ENCODE measurements at regions not wholly inside any gene's neighbourhood (a gene's known extent, or its start where the extent isn't known, plus 50 kb on each side); places are given as distances from the start of the nearest gene placed in this dataset.
"Not testable (repeated sequence)": the region's sequence is repeated elsewhere in the genome, so short reads cannot be mapped to it uniquely, and the experiment has no call there.

GRCh38 chr7:4527988-4528636 lies 154.0 kb upstream of the FOXK1 start:
- no peak for DNase-seq (ENCODE audit: low read depth in 6 of 9, low spot score in 9 of 9)
- Histone ChIP-seq H3K4me1 (ENCODE audit: control insufficient read depth in 2 of 2, insufficient read depth in 2 of 2, low read length in 2 of 2) (no peaks in the 10 kb centered on the region), H3K27me3 (ENCODE audit: control insufficient read depth in 2 of 2, insufficient read depth in 1 of 2, low read length in 1 of 2) (no peaks in the 10 kb centered on the region), H3K36me3 (ENCODE audit: control insufficient read depth in 2 of 2, insufficient read depth in 2 of 2, low read length in 1 of 2) (no peaks in the 10 kb centered on the region), H3K9me3 (ENCODE audit: control insufficient read depth in 2 of 2, insufficient read depth in 1 of 2, low read length in 1 of 2) (no peaks in the 10 kb centered on the region), H3K27ac (ENCODE audit: low read depth in 1 of 2, low read length in 1 of 2) (no peak overlapping the region), H3K4me3 (ENCODE audit: low read length in 2 of 2) (no peak overlapping the region)
- 89% methylated on average over 8 of the region's 8 CpGs for WGBS

- Histone ChIP-seq H3K27me3 (ENCODE audit: control insufficient read depth in 2 of 2, insufficient read depth in 1 of 2, low read length in 1 of 2) (no peaks in the 10 kb centered on the region), H3K36me3 (ENCODE audit: control insufficient read depth in 2 of 2, insufficient read depth in 2 of 2, low read length in 1 of 2) (no peaks in the 10 kb centered on the region), H3K27ac (ENCODE audit: low read depth in 1 of 2, low read length in 1 of 2) (no peak overlapping the region), H3K4me3 (ENCODE audit: low read length in 2 of 2) (no peak overlapping the region), H3K9me3 (ENCODE audit: control insufficient read depth in 2 of 2, insufficient read depth in 1 of 2, low read length in 1 of 2) (no peaks in the 10 kb centered on the region), H3K4me1 (ENCODE audit: control insufficient read depth in 2 of 2, insufficient read depth in 2 of 2, low read length in 2 of 2) (no peaks in the 10 kb centered on the region)
- DNase-seq (ENCODE audit: low read depth in 6 of 9, low spot score in 9 of 9) = no peak
- 72% methylated on average over 7 of the region's 7 CpGs for WGBS
Observed at GRCh38 chr7:4531236-4531635, 150.9 kb upstream of the FOXK1 start.

- 91% methylated on average over 12 of the region's 12 CpGs for WGBS
- not testable (repeated sequence) for DNase-seq (ENCODE audit: low read depth in 6 of 9, low spot score in 9 of 9); H3K36me3 ChIP-seq (ENCODE audit: control insufficient read depth in 2 of 2, insufficient read depth in 2 of 2, low read length in 1 of 2)
Observed at GRCh38 chr7:4533339-4533738, 148.8 kb upstream of the FOXK1 start.

GRCh38 chr7:4549681-4550080 lies 132.4 kb upstream of the FOXK1 start:
- H3K9me3 ChIP-seq (ENCODE audit: control insufficient read depth in 2 of 2, insufficient read depth in 1 of 2, low read length in 1 of 2) = peaks cover 0 to 3% of the 10 kb centered on the region in 2 donors
- H3K27ac ChIP-seq (ENCODE audit: low read depth in 1 of 2, low read length in 1 of 2) = no peak overlapping the region
- WGBS = 59% methylated on average over 1 of the region's 1 CpG
- H3K4me3 ChIP-seq (ENCODE audit: low read length in 2 of 2) = no peak overlapping the region
- H3K36me3 ChIP-seq (ENCODE audit: control insufficient read depth in 2 of 2, insufficient read depth in 2 of 2, low read length in 1 of 2) = no peaks in the 10 kb centered on the region
- H3K4me1 ChIP-seq (ENCODE audit: control insufficient read depth in 2 of 2, insufficient read depth in 2 of 2, low read length in 2 of 2) = no peaks in the 10 kb centered on the region
- no peak for DNase-seq (ENCODE audit: low read depth in 6 of 9, low spot score in 9 of 9)
- no peaks in the 10 kb centered on the region for H3K27me3 ChIP-seq (ENCODE audit: control insufficient read depth in 2 of 2, insufficient read depth in 1 of 2, low read length in 1 of 2)

More at GRCh38 chr7:4533339-4533738, 148.8 kb upstream of the FOXK1 start:
- not testable (repeated sequence) for H3K4me1 ChIP-seq (ENCODE audit: control insufficient read depth in 2 of 2, insufficient read depth in 2 of 2, low read length in 2 of 2); H3K27me3 ChIP-seq (ENCODE audit: control insufficient read depth in 2 of 2, insufficient read depth in 1 of 2, low read length in 1 of 2); H3K27ac ChIP-seq (ENCODE audit: low read depth in 1 of 2, low read length in 1 of 2); H3K9me3 ChIP-seq (ENCODE audit: control insufficient read depth in 2 of 2, insufficient read depth in 1 of 2, low read length in 1 of 2); H3K4me3 ChIP-seq (ENCODE audit: low read length in 2 of 2)

GRCh38 chr7:4550117-4550516 lies 132.0 kb upstream of the FOXK1 start:
- Histone ChIP-seq H3K27me3 (ENCODE audit: control insufficient read depth in 2 of 2, insufficient read depth in 1 of 2, low read length in 1 of 2) (no peaks in the 10 kb centered on the region), H3K4me1 (ENCODE audit: control insufficient read depth in 2 of 2, insufficient read depth in 2 of 2, low read length in 2 of 2) (no peaks in the 10 kb centered on the region), H3K9me3 (ENCODE audit: control insufficient read depth in 2 of 2, insufficient read depth in 1 of 2, low read length in 1 of 2) (peaks cover 0 to 3% of the 10 kb centered on the region in 2 donors), H3K36me3 (ENCODE audit: control insufficient read depth in 2 of 2, insufficient read depth in 2 of 2, low read length in 1 of 2) (no peaks in the 10 kb centered on the region), H3K27ac (ENCODE audit: low read depth in 1 of 2, low read length in 1 of 2) (no peak overlapping the region), H3K4me3 (ENCODE audit: low read length in 2 of 2) (no peak overlapping the region)
- no peak for DNase-seq (ENCODE audit: low read depth in 6 of 9, low spot score in 9 of 9)
- WGBS = 45% methylated on average over 1 of the region's 1 CpG

- no peak for DNase-seq (ENCODE audit: low read depth in 6 of 9, low spot score in 9 of 9)
- Histone ChIP-seq H3K4me1 (ENCODE audit: control insufficient read depth in 2 of 2, insufficient read depth in 2 of 2, low read length in 2 of 2) (no peaks in the 10 kb centered on the region), H3K27ac (ENCODE audit: low read depth in 1 of 2, low read length in 1 of 2) (no peak overlapping the region), H3K9me3 (ENCODE audit: control insufficient read depth in 2 of 2, insufficient read depth in 1 of 2, low read length in 1 of 2) (peaks cover 0 to 6% of the 10 kb centered on the region in 2 donors), H3K27me3 (ENCODE audit: control insufficient read depth in 2 of 2, insufficient read depth in 1 of 2, low read length in 1 of 2) (no peaks in the 10 kb centered on the region), H3K4me3 (ENCODE audit: low read length in 2 of 2) (no peak overlapping the region), H3K36me3 (ENCODE audit: control insufficient read depth in 2 of 2, insufficient read depth in 2 of 2, low read length in 1 of 2) (no peaks in the 10 kb centered on the region)
- WGBS = 96% methylated on average over 1 of the region's 1 CpG
Observed at GRCh38 chr7:4552985-4553384, 129.1 kb upstream of the FOXK1 start.

- no peaks in the 10 kb centered on the region for H3K27me3 ChIP-seq (ENCODE audit: control insufficient read depth in 2 of 2, insufficient read depth in 1 of 2, low read length in 1 of 2)
- 86% methylated on average over 18 of the region's 18 CpGs for WGBS
- no peak overlapping the region for H3K27ac ChIP-seq (ENCODE audit: low read depth in 1 of 2, low read length in 1 of 2)
- H3K36me3 ChIP-seq (ENCODE audit: control insufficient read depth in 2 of 2, insufficient read depth in 2 of 2, low read length in 1 of 2) = no peaks in the 10 kb centered on the region
- no peak overlapping the region for H3K4me3 ChIP-seq (ENCODE audit: low read length in 2 of 2)
- peaks cover 0 to 6% of the 10 kb centered on the region in 2 donors for H3K9me3 ChIP-seq (ENCODE audit: control insufficient read depth in 2 of 2, insufficient read depth in 1 of 2, low read length in 1 of 2)
- DNase-seq (ENCODE audit: low read depth in 6 of 9, low spot score in 9 of 9) = no peak
- H3K4me1 ChIP-seq (ENCODE audit: control insufficient read depth in 2 of 2, insufficient read depth in 2 of 2, low read length in 2 of 2) = no peaks in the 10 kb centered on the region
Observed at GRCh38 chr7:4556868-4557793, 125.0 kb upstream of the FOXK1 start.

GRCh38 chr7:4561795-4562194 lies 120.3 kb upstream of the FOXK1 start:
- Histone ChIP-seq H3K4me1 (ENCODE audit: control insufficient read depth in 2 of 2, insufficient read depth in 2 of 2, low read length in 2 of 2) (no peaks in the 10 kb centered on the region), H3K4me3 (ENCODE audit: low read length in 2 of 2) (no peak overlapping the region), H3K27ac (ENCODE audit: low read depth in 1 of 2, low read length in 1 of 2) (no peak overlapping the region), H3K36me3 (ENCODE audit: control insufficient read depth in 2 of 2, insufficient read depth in 2 of 2, low read length in 1 of 2) (no peaks in the 10 kb centered on the region), H3K27me3 (ENCODE audit: control insufficient read depth in 2 of 2, insufficient read depth in 1 of 2, low read length in 1 of 2) (no peaks in the 10 kb centered on the region), H3K9me3 (ENCODE audit: control insufficient read depth in 2 of 2, insufficient read depth in 1 of 2, low read length in 1 of 2) (peaks cover 0 to 2% of the 10 kb centered on the region in 2 donors)
- no peak for DNase-seq (ENCODE audit: low read depth in 6 of 9, low spot score in 9 of 9)
- WGBS = 65% methylated on average over 3 of the region's 3 CpGs

GRCh38 chr7:4566714-4567113 lies 115.4 kb upstream of the FOXK1 start:
- H3K4me1 ChIP-seq (ENCODE audit: control insufficient read depth in 2 of 2, insufficient read depth in 2 of 2, low read length in 2 of 2) = no peaks in the 10 kb centered on the region
- no peak overlapping the region for H3K27ac ChIP-seq (ENCODE audit: low read depth in 1 of 2, low read length in 1 of 2)
- WGBS = 98% methylated on average over 2 of the region's 2 CpGs
- DNase-seq (ENCODE audit: low read depth in 6 of 9, low spot score in 9 of 9) = no peak
- H3K4me3 ChIP-seq (ENCODE audit: low read length in 2 of 2) = no peak overlapping the region
- no peaks in the 10 kb centered on the region for H3K36me3 ChIP-seq (ENCODE audit: control insufficient read depth in 2 of 2, insufficient read depth in 2 of 2, low read length in 1 of 2)
- no peaks in the 10 kb centered on the region for H3K9me3 ChIP-seq (ENCODE audit: control insufficient read depth in 2 of 2, insufficient read depth in 1 of 2, low read length in 1 of 2)
- H3K27me3 ChIP-seq (ENCODE audit: control insufficient read depth in 2 of 2, insufficient read depth in 1 of 2, low read length in 1 of 2) = no peaks in the 10 kb centered on the region

Data from thymus (tissue), 11 donors.